PFSK-1 (cell line): ENCODE measurements at regions not wholly inside any gene's neighbourhood (a gene's known extent, or its start where the extent isn't known, plus 50 kb on each side); places are given as distances from the start of the nearest gene placed in this dataset.

ENCODE experiments used
- FOXP2 ChIP-seq: optimal IDR thresholded peaks from 2 replicates; pipeline ENCODE3; 2011; ENCODE audit warnings: borderline replicate concordance, control low read depth, inconsistent platforms; ENCODE audit not compliant: insufficient read depth; ENCODE audit errors: extremely low read length, extremely low read depth
- POLR2AphosphoS5 ChIP-seq: IDR thresholded peaks from 2 replicates; pipeline ENCODE4 v1.6.1; 2012; ENCODE audit warnings: low read depth, mild to moderate bottlenecking, control low read depth, low read length, moderate library complexity
- REST ChIP-seq, 2 experiments: IDR thresholded peaks; 2 replicates each; pipeline versions ENCODE4 v1.6.1 to v1.8.0; 2011 to 2012; ENCODE audit warnings: low read depth in 2 of 2, low read length in 2 of 2, control low read depth in 1 of 2, inconsistent platforms in 1 of 2, mild to moderate bottlenecking in 1 of 2, moderate library complexity in 1 of 2; ENCODE audit not compliant: insufficient read depth in 1 of 2
- SIN3A ChIP-seq: IDR thresholded peaks from 2 replicates; pipeline ENCODE4 v1.6.1; 2012; ENCODE audit warnings: mild to moderate bottlenecking, low read length, moderate library complexity, borderline replicate concordance; ENCODE audit not compliant: insufficient read depth
- TAF1 ChIP-seq: IDR thresholded peaks from 2 replicates; pipeline ENCODE4 v1.6.1; 2012; ENCODE audit warnings: low read length, control low read depth, borderline replicate concordance; ENCODE audit not compliant: insufficient read depth

- TF ChIP-seq POLR2AphosphoS5 (no peak), REST (IDR thresholded peaks at IDR 0.05; ENCODE audit: insufficient read depth in 1 of 2, low read depth in 2 of 2, low read length in 2 of 2) (no peak), TAF1 (no peak), FOXP2 (no peak), SIN3A (no peak)
These were observed 96.1 kb downstream of the MRPL36 start for GRCh38 chr5:1703352-1704050.
